ENCODE measurements at regions not wholly inside any gene's neighbourhood (a gene's known extent, or its start where the extent isn't known, plus 50 kb on each side); places are given as distances from the start of the nearest gene placed in this dataset.

GRCh38 chr14:30240018-30240417 lies 312.4 kb upstream of the PRKD1 start:
- TF ChIP-seq CTCF (IDR thresholded peaks at IDR 0.05), result no peak
- TF ChIP-seq POLR2A (IDR thresholded peaks at IDR 0.05), result no peak

All from upper lobe of left lung (tissue), 4 donors.